ENCODE measurements at regions not wholly inside any gene's neighbourhood (a gene's known extent, or its start where the extent isn't known, plus 50 kb on each side); places are given as distances from the start of the nearest gene placed in this dataset.

GRCh38 chr18:997499-997898 lies 92.8 kb downstream of the ADCYAP1 start:
- TF ChIP-seq CTCF (IDR thresholded peaks at IDR 0.05; ENCODE audit: insufficient read depth, low read length) = no peak
- no peak for TF ChIP-seq POLR2AphosphoS5 (IDR thresholded peaks at IDR 0.05; ENCODE audit: low read depth)
- no peak for TF ChIP-seq REST (IDR thresholded peaks at IDR 0.05; ENCODE audit: insufficient replicate concordance, low read depth)
- TF ChIP-seq GABPA (IDR thresholded peaks at IDR 0.05; ENCODE audit: low read depth) = no peak
- no peak for TF ChIP-seq SPI1 (IDR thresholded peaks at IDR 0.05; ENCODE audit: borderline replicate concordance, low read depth)

Data from HL-60 (cell line).